ENCODE measurements at regions not wholly inside any gene's neighbourhood (a gene's known extent, or its start where the extent isn't known, plus 50 kb on each side); places are given as distances from the start of the nearest gene placed in this dataset.

DNA sequence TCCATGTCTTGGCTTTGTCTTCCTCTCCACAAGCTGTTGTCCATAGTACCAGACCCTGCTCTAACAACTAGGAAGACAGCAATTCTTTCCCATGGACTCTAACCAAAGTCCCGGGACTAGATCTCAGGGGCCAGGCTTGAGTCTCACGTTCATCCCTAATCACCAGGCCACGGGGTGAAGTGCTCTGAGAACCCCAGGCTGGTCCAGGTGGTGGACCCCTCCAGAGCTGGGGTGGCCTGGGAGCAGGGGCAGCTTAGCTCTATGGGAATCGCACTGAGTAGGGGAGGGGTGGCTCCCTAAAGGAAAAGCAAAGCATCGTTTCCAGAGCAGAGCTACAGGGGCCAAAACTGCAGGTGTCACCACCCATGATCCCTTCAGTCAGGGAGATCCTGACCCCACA is 150.9 kb downstream of the TPRA1 start:
- POLR2A ChIA-PET = no interaction called here
- no peak overlapping the region for H3K27ac Mint-ChIP-seq
- no peaks in the 10 kb centered on the region for H3K9me3 Mint-ChIP-seq (ENCODE audit: insufficient read depth)
- CTCF ChIA-PET = no interaction called here
- H3K4me1 Mint-ChIP-seq = no peaks in the 10 kb centered on the region
- no peaks in the 10 kb centered on the region for H3K36me3 ChIP-seq (replicated peaks in 1 of 2; ENCODE audit: control extremely low read depth in 1 of 2, control insufficient read depth in 1 of 2, extremely low read depth in 1 of 2, insufficient read depth in 2 of 2, low read length in 1 of 2)
- no peaks in the 10 kb centered on the region for H3K79me2 ChIP-seq (ENCODE audit: control insufficient read depth, insufficient read depth, low read length)
- no peak overlapping the region for H3K4me3 ChIP-seq (ENCODE audit: control extremely low read depth in 1 of 5, extremely low read depth in 1 of 5, insufficient read depth in 1 of 5, low read depth in 2 of 5, low read length in 4 of 5)
- H3K4me2 ChIP-seq (replicated peaks; ENCODE audit: low read depth, low read length, poor library complexity, severe bottlenecking) = no peak overlapping the region
- H3K4me1 ChIP-seq (ENCODE audit: control insufficient read depth in 2 of 2, insufficient read depth in 2 of 2, low read length in 2 of 2) = no peaks in the 10 kb centered on the region
- no peaks in the 10 kb centered on the region for H3K9me3 ChIP-seq (ENCODE audit: control extremely low read depth in 1 of 3, control insufficient read depth in 2 of 3, insufficient read depth in 1 of 3, low read length in 2 of 3)
- no peak overlapping the region for H3K27ac ChIP-seq (ENCODE audit: low read length in 2 of 2)
- no peaks in the 10 kb centered on the region for H3K27me3 ChIP-seq (replicated peaks in 1 of 4; ENCODE audit: control extremely low read depth in 1 of 4, control insufficient read depth in 3 of 4, insufficient read depth in 4 of 4, low read length in 3 of 4)
- no peak overlapping the region for H3K4me3 Mint-ChIP-seq
- intact Hi-C loops (cut with micrococcal nuclease) = no loop called here
- H3K9ac ChIP-seq (ENCODE audit: low read length) = no peak overlapping the region
- 95% methylated on average over 3 of the region's 5 CpGs for WGBS (ENCODE audit: insufficient coverage)
- TF ChIP-seq, protein P1, sequence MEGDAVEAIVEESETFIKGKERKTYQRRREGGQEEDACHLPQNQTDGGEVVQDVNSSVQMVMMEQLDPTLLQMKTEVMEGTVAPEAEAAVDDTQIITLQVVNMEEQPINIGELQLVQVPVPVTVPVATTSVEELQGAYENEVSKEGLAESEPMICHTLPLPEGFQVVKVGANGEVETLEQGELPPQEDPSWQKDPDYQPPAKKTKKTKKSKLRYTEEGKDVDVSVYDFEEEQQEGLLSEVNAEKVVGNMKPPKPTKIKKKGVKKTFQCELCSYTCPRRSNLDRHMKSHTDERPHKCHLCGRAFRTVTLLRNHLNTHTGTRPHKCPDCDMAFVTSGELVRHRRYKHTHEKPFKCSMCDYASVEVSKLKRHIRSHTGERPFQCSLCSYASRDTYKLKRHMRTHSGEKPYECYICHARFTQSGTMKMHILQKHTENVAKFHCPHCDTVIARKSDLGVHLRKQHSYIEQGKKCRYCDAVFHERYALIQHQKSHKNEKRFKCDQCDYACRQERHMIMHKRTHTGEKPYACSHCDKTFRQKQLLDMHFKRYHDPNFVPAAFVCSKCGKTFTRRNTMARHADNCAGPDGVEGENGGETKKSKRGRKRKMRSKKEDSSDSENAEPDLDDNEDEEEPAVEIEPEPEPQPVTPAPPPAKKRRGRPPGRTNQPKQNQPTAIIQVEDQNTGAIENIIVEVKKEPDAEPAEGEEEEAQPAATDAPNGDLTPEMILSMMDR (IDR thresholded peaks at IDR 0.05) = no peak
- no peak for TF ChIP-seq EZH2 (IDR thresholded peaks at IDR 0.05; ENCODE audit: borderline replicate concordance, insufficient read depth, low read depth, low read length, poor library complexity, severe bottlenecking)
- H2AFZ ChIP-seq (ENCODE audit: insufficient read depth, low read depth, low read length, poor library complexity, severe bottlenecking) = no peak overlapping the region
- no peak for DNase-seq
- no peaks in the 10 kb centered on the region for H4K20me1 ChIP-seq (ENCODE audit: control insufficient read depth, insufficient read depth, low read length, poor library complexity, severe bottlenecking)
- no peak for ATAC-seq (ENCODE audit: low read depth)
- peaks cover 3% of the 10 kb centered on the region for H3K27me3 Mint-ChIP-seq

DNA sequence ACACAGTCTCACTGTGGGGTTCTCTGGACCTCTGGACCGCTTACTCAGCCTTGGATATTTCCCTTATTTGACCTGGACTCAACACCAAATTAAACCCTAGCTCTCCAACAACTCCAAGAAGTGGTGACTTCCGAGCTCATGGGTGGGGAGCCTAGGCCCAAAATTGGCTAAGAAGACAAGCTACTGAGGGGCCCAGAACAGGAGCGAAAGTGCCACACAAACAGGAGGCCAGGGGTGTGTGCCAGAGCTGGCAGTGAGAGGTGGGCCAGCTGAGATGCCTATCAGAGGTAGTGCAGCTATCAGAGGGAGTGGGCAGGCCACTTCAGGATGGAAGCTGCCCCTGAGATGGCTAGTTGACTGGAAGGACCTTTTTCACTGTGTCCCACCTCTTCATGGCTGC is 151.1 kb upstream of the PRR20G start:
- 100% methylated on average over 1 of the region's 3 CpGs for whole genome bisulfite sequencing (ENCODE audit: insufficient coverage)
- H3K4me1 Mint-ChIP-seq = no peaks in the 10 kb centered on the region
- Histone ChIP-seq H3K36me3 (replicated peaks in 1 of 2; ENCODE audit: control extremely low read depth in 1 of 2, control insufficient read depth in 1 of 2, extremely low read depth in 1 of 2, insufficient read depth in 2 of 2, low read length in 1 of 2) (no peaks in the 10 kb centered on the region), H3K4me2 (replicated peaks; ENCODE audit: low read depth, low read length, poor library complexity, severe bottlenecking) (no peak overlapping the region), H3K9me3 (ENCODE audit: control extremely low read depth in 1 of 3, control insufficient read depth in 2 of 3, insufficient read depth in 1 of 3, low read length in 2 of 3) (no peaks in the 10 kb centered on the region), H3K79me2 (ENCODE audit: control insufficient read depth, insufficient read depth, low read length) (no peaks in the 10 kb centered on the region), H3K27ac (ENCODE audit: low read length in 2 of 2) (no peak overlapping the region), H3K27me3 (replicated peaks in 1 of 4; ENCODE audit: control extremely low read depth in 1 of 4, control insufficient read depth in 3 of 4, insufficient read depth in 4 of 4, low read length in 3 of 4) (no peaks in the 10 kb centered on the region), H2AFZ (ENCODE audit: insufficient read depth, low read depth, low read length, poor library complexity, severe bottlenecking) (no peak overlapping the region), H4K20me1 (ENCODE audit: control insufficient read depth, insufficient read depth, low read length, poor library complexity, severe bottlenecking) (no peaks in the 10 kb centered on the region), H3K9ac (ENCODE audit: low read length) (no peak overlapping the region), H3K4me3 (ENCODE audit: control extremely low read depth in 1 of 5, extremely low read depth in 1 of 5, insufficient read depth in 1 of 5, low read depth in 2 of 5, low read length in 4 of 5) (no peak overlapping the region), H3K4me1 (ENCODE audit: control insufficient read depth in 2 of 2, insufficient read depth in 2 of 2, low read length in 2 of 2) (no peaks in the 10 kb centered on the region)
- H3K27me3 Mint-ChIP-seq = peaks cover 3% of the 10 kb centered on the region
- H3K27ac Mint-ChIP-seq = no peak overlapping the region
- ATAC-seq (ENCODE audit: low read depth) (no peak), DNase-seq (no peak)
- H3K4me3 Mint-ChIP-seq = no peak overlapping the region
- no peak for TF ChIP-seq EZH2 (IDR thresholded peaks at IDR 0.05; ENCODE audit: borderline replicate concordance, insufficient read depth, low read depth, low read length, poor library complexity, severe bottlenecking)
- TF ChIP-seq, protein P1 (IDR thresholded peaks at IDR 0.05) = no peak
- POLR2A ChIA-PET = no interaction called here
- CTCF ChIA-PET = no interaction called here
- no peaks in the 10 kb centered on the region for H3K9me3 Mint-ChIP-seq (ENCODE audit: insufficient read depth)
- intact Hi-C loops (cut with micrococcal nuclease) = no loop called here
